CD8-positive, alpha-beta memory T cell (primary cell): ENCODE measurements at regions not wholly inside any gene's neighbourhood (a gene's known extent, or its start where the extent isn't known, plus 50 kb on each side); places are given as distances from the start of the nearest gene placed in this dataset.

Experiments
- CTCF ChIA-PET: fragments of 350-600 bp; sonication (Branson Sonifier 250); formaldehyde crosslinking; loops from one replicate; lab custom pipeline; 2021; ENCODE audit warnings: antibody characterized with exemption; lab: Charles Lee
- POLR2A ChIA-PET: fragments of 350-600 bp; sonication (Branson Sonifier 250); formaldehyde crosslinking; loops from one replicate; lab custom pipeline; 2021; ENCODE audit warnings: antibody characterized with exemption; lab: Charles Lee
- DNase-seq, 5 donors: peaks; one replicate each; pipeline versions ENCODE4 v3.0.0 to v3.0.0-alpha.2; 2020 to 2022; ENCODE audit warnings: mixed read lengths in 1 of 5
- H3K27ac ChIP-seq: one replicate; pipeline ENCODE4 v1.7.0; 2013; ENCODE audit warnings: low read depth, mild to moderate bottlenecking, low read length, moderate library complexity
- H3K27me3 ChIP-seq: 2 replicates; pipeline ENCODE4 v1.7.0; 2013; ENCODE audit warnings: low read length, mild to moderate bottlenecking; ENCODE audit not compliant: insufficient read depth, poor library complexity, severe bottlenecking
- H3K36me3 ChIP-seq: 2 replicates; pipeline ENCODE4 v1.7.0; 2013; ENCODE audit warnings: mild to moderate bottlenecking, low read length, moderate library complexity; ENCODE audit not compliant: insufficient read depth
- H3K4me1 ChIP-seq: 2 replicates; pipeline ENCODE4 v1.7.0; 2013; ENCODE audit warnings: mild to moderate bottlenecking, low read length, moderate library complexity; ENCODE audit not compliant: insufficient read depth
- H3K4me3 ChIP-seq: 2 replicates; pipeline ENCODE4 v1.7.0; 2013; ENCODE audit warnings: mild to moderate bottlenecking, low read length
- H3K9me3 ChIP-seq: 2 replicates; pipeline ENCODE4 v1.7.0; 2013; ENCODE audit warnings: mild to moderate bottlenecking, low read length
- H3K27ac Mint-ChIP-seq, 8 donors: one replicate each; pipeline ENCODE4 v1.8.0; 2020 to 2021; ENCODE audit warnings: mixed read lengths in 8 of 8, mild to moderate bottlenecking in 6 of 8, inconsistent platforms in 3 of 8, moderate library complexity in 3 of 8
- H3K27me3 Mint-ChIP-seq, 2 donors: one replicate each; pipeline ENCODE4 v1.8.0; 2020 to 2021; ENCODE audit warnings: mixed read lengths in 2 of 2, mild to moderate bottlenecking in 1 of 2, moderate library complexity in 1 of 2
- H3K36me3 Mint-ChIP-seq, 3 donors: one replicate each; pipeline ENCODE4 v1.8.0; 2020 to 2021; ENCODE audit warnings: mixed read lengths in 3 of 3, inconsistent platforms in 1 of 3, mild to moderate bottlenecking in 1 of 3
- H3K4me1 Mint-ChIP-seq, 3 donors: one replicate each; pipeline ENCODE4 v1.8.0; 2020 to 2021; ENCODE audit warnings: mixed read lengths in 3 of 3, inconsistent platforms in 1 of 3, mild to moderate bottlenecking in 1 of 3
- H3K4me3 Mint-ChIP-seq, 7 donors: one replicate each; pipeline ENCODE4 v1.8.0; 2020 to 2021; ENCODE audit warnings: mixed read lengths in 7 of 7, mild to moderate bottlenecking in 6 of 7, moderate library complexity in 4 of 7, inconsistent platforms in 2 of 7
- H3K9me3 Mint-ChIP-seq, 5 donors: one replicate each; pipeline ENCODE4 v1.8.0; 2020 to 2022; ENCODE audit warnings: mixed read lengths in 5 of 5, mild to moderate bottlenecking in 3 of 5, moderate library complexity in 2 of 5, inconsistent platforms in 1 of 5

GRCh38 chr6:140070846-140071473 lies 696.5 kb upstream of the CITED2 start:
- no peak overlapping the region for H3K27ac Mint-ChIP-seq
- POLR2A ChIA-PET = no interaction called here
- Histone ChIP-seq H3K9me3 (no peaks in the 10 kb centered on the region), H3K36me3 (no peaks in the 10 kb centered on the region), H3K4me3 (no peak overlapping the region), H3K4me1 (no peaks in the 10 kb centered on the region), H3K27me3 (no peaks in the 10 kb centered on the region), H3K27ac (no peak overlapping the region)
- DNase-seq = no peak
- H3K36me3 Mint-ChIP-seq = no peaks in the 10 kb centered on the region
- peaks cover 1 to 25% of the 10 kb centered on the region in 2 donors for H3K27me3 Mint-ChIP-seq
- CTCF ChIA-PET = no interaction called here
- H3K9me3 Mint-ChIP-seq = no peaks in the 10 kb centered on the region
- H3K4me3 Mint-ChIP-seq = no peak overlapping the region
- H3K4me1 Mint-ChIP-seq = no peaks in the 10 kb centered on the region

- Histone ChIP-seq H3K9me3 (no peaks in the 10 kb centered on the region), H3K4me3 (no peak overlapping the region), H3K27me3 (no peaks in the 10 kb centered on the region), H3K27ac (no peak overlapping the region), H3K36me3 (no peaks in the 10 kb centered on the region), H3K4me1 (no peaks in the 10 kb centered on the region)
- Mint-ChIP-seq H3K36me3 (no peaks in the 10 kb centered on the region), H3K27ac (no peak overlapping the region), H3K4me1 (no peaks in the 10 kb centered on the region), H3K4me3 (no peak overlapping the region), H3K27me3 (peaks cover 0 to 22% of the 10 kb centered on the region in 2 donors), H3K9me3 (no peaks in the 10 kb centered on the region)
- CTCF ChIA-PET = no interaction called here
- DNase-seq = no peak
- POLR2A ChIA-PET = no interaction called here
These were observed 695.1 kb upstream of the CITED2 start for GRCh38 chr6:140069576-140069975.

GRCh38 chr6:140068801-140069200 lies 694.4 kb upstream of the CITED2 start:
- POLR2A ChIA-PET = no interaction called here
- no peaks in the 10 kb centered on the region for H3K36me3 Mint-ChIP-seq
- CTCF ChIA-PET = no interaction called here
- no peaks in the 10 kb centered on the region for H3K9me3 Mint-ChIP-seq
- no peaks in the 10 kb centered on the region for H3K27me3 ChIP-seq
- no peak overlapping the region for H3K4me3 ChIP-seq
- no peak for DNase-seq
- no peak overlapping the region for H3K27ac Mint-ChIP-seq
- H3K27ac ChIP-seq = no peak overlapping the region
- H3K4me1 Mint-ChIP-seq = no peaks in the 10 kb centered on the region
- no peaks in the 10 kb centered on the region for H3K9me3 ChIP-seq
- H3K4me3 Mint-ChIP-seq = no peak overlapping the region
- no peaks in the 10 kb centered on the region for H3K4me1 ChIP-seq
- no peaks in the 10 kb centered on the region for H3K36me3 ChIP-seq
- peaks cover 0 to 16% of the 10 kb centered on the region in 2 donors for H3K27me3 Mint-ChIP-seq

- Histone ChIP-seq H3K4me1 (no peaks in the 10 kb centered on the region), H3K27me3 (no peaks in the 10 kb centered on the region), H3K36me3 (no peaks in the 10 kb centered on the region), H3K9me3 (no peaks in the 10 kb centered on the region), H3K4me3 (no peak overlapping the region), H3K27ac (no peak overlapping the region)
- Mint-ChIP-seq H3K4me3 (no peak overlapping the region), H3K27ac (no peak overlapping the region), H3K9me3 (no peaks in the 10 kb centered on the region), H3K27me3 (peaks cover 3 to 13% of the 10 kb centered on the region in 2 donors), H3K36me3 (peaks cover 0 to 2% (median 0%) of the 10 kb centered on the region in 3 donors), H3K4me1 (no peaks in the 10 kb centered on the region)
- ChIA-PET POLR2A (no interaction called here), CTCF (no interaction called here)
- no peak for DNase-seq
These were observed 689.9 kb upstream of the CITED2 start for GRCh38 chr6:140064366-140064765.

GRCh38 chr6:140063021-140063399 lies 688.6 kb upstream of the CITED2 start:
- no peaks in the 10 kb centered on the region for H3K27me3 ChIP-seq
- Mint-ChIP-seq H3K4me3 (no peak overlapping the region), H3K36me3 (peaks cover 0 to 2% (median 0%) of the 10 kb centered on the region in 3 donors), H3K4me1 (no peaks in the 10 kb centered on the region), H3K9me3 (no peaks in the 10 kb centered on the region), H3K27ac (no peak overlapping the region), H3K27me3 (peaks cover 3 to 9% of the 10 kb centered on the region in 2 donors)
- no peak overlapping the region for H3K4me3 ChIP-seq
- CTCF ChIA-PET = no interaction called here
- H3K27ac ChIP-seq = no peak overlapping the region
- no peaks in the 10 kb centered on the region for H3K4me1 ChIP-seq
- H3K9me3 ChIP-seq = no peaks in the 10 kb centered on the region
- DNase-seq = no peak
- POLR2A ChIA-PET = no interaction called here
- H3K36me3 ChIP-seq = no peaks in the 10 kb centered on the region

- H3K9me3 ChIP-seq = no peaks in the 10 kb centered on the region
- no peak overlapping the region for H3K27ac ChIP-seq
- Mint-ChIP-seq H3K36me3 (peaks cover 0 to 2% (median 0%) of the 10 kb centered on the region in 3 donors), H3K4me3 (no peak overlapping the region), H3K27me3 (peaks cover 3 to 9% of the 10 kb centered on the region in 2 donors), H3K9me3 (no peaks in the 10 kb centered on the region), H3K4me1 (no peaks in the 10 kb centered on the region), H3K27ac (no peak overlapping the region)
- POLR2A ChIA-PET = no interaction called here
- no peak for DNase-seq
- H3K36me3 ChIP-seq = no peaks in the 10 kb centered on the region
- H3K4me1 ChIP-seq = no peaks in the 10 kb centered on the region
- no peak overlapping the region for H3K4me3 ChIP-seq
- no peaks in the 10 kb centered on the region for H3K27me3 ChIP-seq
- CTCF ChIA-PET = no interaction called here
These were observed 687.9 kb upstream of the CITED2 start for GRCh38 chr6:140062043-140063020.

GRCh38 chr6:140061110-140062042 lies 686.9 kb upstream of the CITED2 start:
- no peaks in the 10 kb centered on the region for H3K9me3 ChIP-seq
- peak overlapping the region in 1 of 8 donors; percentile 26 for H3K27ac Mint-ChIP-seq
- H3K4me1 Mint-ChIP-seq = no peaks in the 10 kb centered on the region
- ChIA-PET CTCF (no interaction called here), POLR2A (no interaction called here)
- no peaks in the 10 kb centered on the region for H3K9me3 Mint-ChIP-seq
- peaks cover 5 to 15% of the 10 kb centered on the region in 2 donors for H3K27me3 Mint-ChIP-seq
- H3K27ac ChIP-seq = no peak overlapping the region
- no peak for DNase-seq
- H3K36me3 ChIP-seq = no peaks in the 10 kb centered on the region
- no peaks in the 10 kb centered on the region for H3K27me3 ChIP-seq
- peaks cover 0 to 2% (median 0%) of the 10 kb centered on the region in 3 donors for H3K36me3 Mint-ChIP-seq
- H3K4me3 ChIP-seq = no peak overlapping the region
- no peaks in the 10 kb centered on the region for H3K4me1 ChIP-seq
- no peak overlapping the region for H3K4me3 Mint-ChIP-seq
